AG09319 (cell line): ENCODE measurements at regions not wholly inside any gene's neighbourhood (a gene's known extent, or its start where the extent isn't known, plus 50 kb on each side); places are given as distances from the start of the nearest gene placed in this dataset.

ENCODE experiments used
- DNase-seq: peaks from one replicate; pipeline ENCODE4 v3.0.0-alpha.2; 2010; ENCODE audit warnings: low read depth; ENCODE audit errors: extremely low read depth
- CTCF ChIP-seq: IDR thresholded peaks from 2 replicates; pipeline ENCODE4 v1.5.1; 2011; ENCODE audit warnings: low read depth, mild to moderate bottlenecking, inconsistent platforms, low read length, moderate library complexity

DNA sequence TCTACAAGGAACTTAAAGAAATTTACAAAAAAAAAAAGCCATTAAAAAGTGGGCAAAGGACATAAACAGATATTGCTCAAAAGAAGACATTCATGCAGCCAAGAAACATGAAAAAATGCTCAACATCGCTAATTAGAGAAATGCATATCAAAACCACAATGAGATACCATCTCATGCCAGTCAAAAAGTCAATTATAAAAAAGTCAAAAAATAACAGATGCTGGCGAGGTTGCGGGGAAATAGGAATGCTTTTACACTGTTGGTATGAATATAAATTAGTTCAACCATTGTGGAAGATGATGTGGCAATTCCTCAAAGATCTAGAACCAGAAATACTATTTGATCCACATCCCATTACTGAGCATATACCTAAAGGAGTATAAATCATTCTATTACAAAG is 411.9 kb upstream of the MARCKS start:
- DNase-seq: no peak
- no peak for TF ChIP-seq CTCF

DNA sequence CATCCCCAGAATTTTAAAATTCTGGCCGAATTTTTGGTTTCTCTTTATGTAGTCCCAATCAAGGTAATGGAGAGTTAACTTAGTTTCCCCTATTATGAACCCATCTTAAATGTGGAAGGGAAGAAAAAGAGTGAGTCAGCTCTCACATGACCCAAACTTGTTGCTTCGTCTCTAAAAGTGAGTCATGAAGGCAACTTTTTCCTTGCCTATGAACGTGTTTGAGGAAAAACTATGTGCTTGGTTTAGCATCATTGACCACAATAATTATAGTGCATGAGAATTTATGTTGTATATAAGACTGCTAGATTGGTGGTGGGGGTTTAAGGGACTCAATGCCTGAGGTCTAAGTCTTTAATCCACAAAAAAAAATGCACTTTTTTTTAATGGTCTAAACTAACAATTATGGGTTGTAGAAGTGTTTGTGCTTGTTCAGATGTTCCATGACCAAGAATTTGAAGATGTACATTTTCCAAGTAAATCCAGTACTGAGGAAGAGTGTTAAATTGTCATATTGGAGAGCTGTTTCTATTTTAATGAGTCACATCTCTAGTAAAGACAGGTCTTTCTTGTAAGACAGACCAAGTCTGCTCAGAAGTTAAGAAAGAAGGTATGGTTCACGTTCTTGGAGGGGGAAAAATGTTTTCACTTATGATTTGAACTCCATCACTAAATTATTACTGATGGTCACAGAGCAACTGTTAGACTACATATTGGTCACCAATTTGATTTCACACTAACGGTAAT is 409.9 kb upstream of the MARCKS start:
- DNase-seq: peak; percentile 72
- no peak for TF ChIP-seq CTCF

- no peak for DNase-seq
- no peak for TF ChIP-seq CTCF
These were observed 408.1 kb upstream of the MARCKS start for GRCh38 chr6:113449051-113449450.

- TF ChIP-seq CTCF: no peak
- DNase-seq: no peak
These were observed 407.1 kb upstream of the MARCKS start for GRCh38 chr6:113450061-113450465.

- DNase-seq: no peak
- TF ChIP-seq CTCF: no peak
These were observed 406.1 kb upstream of the MARCKS start for GRCh38 chr6:113451049-113451448.

- peak; percentile 29 for DNase-seq
- TF ChIP-seq CTCF: no peak
These were observed 399.9 kb upstream of the MARCKS start for GRCh38 chr6:113457198-113457597.

DNA sequence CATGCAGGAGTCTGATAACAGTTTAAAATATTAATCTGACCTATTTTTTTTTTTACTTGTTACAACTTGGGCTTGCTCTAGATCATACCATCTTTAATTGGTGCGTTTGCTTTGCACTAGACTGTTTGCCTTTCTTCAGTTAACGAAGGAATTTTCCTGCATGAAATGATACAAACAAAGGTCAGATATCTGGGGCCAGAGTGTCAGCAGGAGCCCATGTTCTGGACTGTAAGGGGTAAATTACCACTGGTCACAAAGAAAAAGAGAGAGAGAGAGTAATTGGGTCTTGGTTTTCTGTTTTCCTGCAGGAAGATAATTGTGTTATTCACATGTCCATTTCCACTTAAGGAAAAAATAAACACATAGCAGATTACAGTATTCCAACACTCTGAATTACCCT is 399.4 kb upstream of the MARCKS start:
- no peak for DNase-seq
- no peak for TF ChIP-seq CTCF
